ENCODE measurements at regions not wholly inside any gene's neighbourhood (a gene's known extent, or its start where the extent isn't known, plus 50 kb on each side); places are given as distances from the start of the nearest gene placed in this dataset.
"Not testable (repeated sequence)": the region's sequence is repeated elsewhere in the genome, so short reads cannot be mapped to it uniquely, and the experiment has no call there.

GRCh38 chr6:155887421-155887820 lies 431.8 kb upstream of the NOX3 start:
- H3K9me3 ChIP-seq (replicated peaks) = no peaks in the 10 kb centered on the region
- no peaks in the 10 kb centered on the region for H3K36me3 ChIP-seq
- H3K27ac ChIP-seq = peak overlapping the region; percentile 70
- no peak overlapping the region for H3K4me3 ChIP-seq
- H3K27me3 ChIP-seq (replicated peaks) = no peaks in the 10 kb centered on the region
- DNase-seq (ENCODE audit: low read depth in 1 of 2, low spot score in 2 of 2) = no peak
- H3K4me1 ChIP-seq (replicated peaks) = peaks cover 53% of the 10 kb centered on the region

GRCh38 chr6:155883741-155884140 lies 428.1 kb upstream of the NOX3 start:
- Histone ChIP-seq H3K27ac (peak overlapping the region; percentile 42), H3K27me3 (replicated peaks) (no peaks in the 10 kb centered on the region)
- peak; percentile 50 to 82 for DNase-seq (ENCODE audit: low read depth in 1 of 2, low spot score in 2 of 2)

GRCh38 chr6:155883334-155883731 lies 427.7 kb upstream of the NOX3 start:
- DNase-seq (ENCODE audit: low read depth in 1 of 2, low spot score in 2 of 2) = no peak
- H3K9me3 ChIP-seq (replicated peaks) = no peaks in the 10 kb centered on the region
- H3K36me3 ChIP-seq = no peaks in the 10 kb centered on the region
- no peak overlapping the region for H3K4me3 ChIP-seq
- peak overlapping the region; percentile 42 for H3K27ac ChIP-seq
- H3K27me3 ChIP-seq (replicated peaks) = no peaks in the 10 kb centered on the region
- peaks cover 57% of the 10 kb centered on the region for H3K4me1 ChIP-seq (replicated peaks)

More at GRCh38 chr6:155883741-155884140, 428.1 kb upstream of the NOX3 start:
- no peaks in the 10 kb centered on the region for H3K36me3 ChIP-seq
- H3K4me1 ChIP-seq (replicated peaks) = peaks cover 61% of the 10 kb centered on the region
- H3K4me3 ChIP-seq = no peak overlapping the region
- H3K9me3 ChIP-seq (replicated peaks) = no peaks in the 10 kb centered on the region

GRCh38 chr6:155882527-155883333 lies 427.1 kb upstream of the NOX3 start:
- Histone ChIP-seq H3K27ac (peak overlapping the region; percentile 42), H3K27me3 (replicated peaks) (no peaks in the 10 kb centered on the region), H3K4me3 (no peak overlapping the region), H3K9me3 (replicated peaks) (no peaks in the 10 kb centered on the region), H3K4me1 (replicated peaks) (peaks cover 51% of the 10 kb centered on the region), H3K36me3 (no peaks in the 10 kb centered on the region)
- peak in 1 of 2 experiments; percentile 20 for DNase-seq (ENCODE audit: low read depth in 1 of 2, low spot score in 2 of 2)

- no peaks in the 10 kb centered on the region for H3K27me3 ChIP-seq (replicated peaks)
- H3K27ac ChIP-seq = no peak overlapping the region
- no peaks in the 10 kb centered on the region for H3K36me3 ChIP-seq
- no peak for DNase-seq (ENCODE audit: low read depth in 1 of 2, low spot score in 2 of 2)
- H3K9me3 ChIP-seq (replicated peaks) = no peaks in the 10 kb centered on the region
- H3K4me1 ChIP-seq (replicated peaks) = peaks cover 45% of the 10 kb centered on the region
- no peak overlapping the region for H3K4me3 ChIP-seq
Measured at GRCh38 chr6:155881826-155882526, 426.3 kb upstream of the NOX3 start.

GRCh38 chr6:155880900-155881299 lies 425.3 kb upstream of the NOX3 start:
- H3K36me3 ChIP-seq = no peaks in the 10 kb centered on the region
- peak; percentile 48 to 54 for DNase-seq (ENCODE audit: low read depth in 1 of 2, low spot score in 2 of 2)
- H3K9me3 ChIP-seq (replicated peaks) = no peaks in the 10 kb centered on the region
- H3K27me3 ChIP-seq (replicated peaks) = no peaks in the 10 kb centered on the region
- peaks cover 45% of the 10 kb centered on the region for H3K4me1 ChIP-seq (replicated peaks)
- H3K4me3 ChIP-seq = no peak overlapping the region
- peak overlapping the region; percentile 14; the same call in 1 of the 2 replicates for H3K27ac ChIP-seq

- no peaks in the 10 kb centered on the region for H3K36me3 ChIP-seq
- no peaks in the 10 kb centered on the region for H3K9me3 ChIP-seq (replicated peaks)
- no peaks in the 10 kb centered on the region for H3K27me3 ChIP-seq (replicated peaks)
- no peaks in the 10 kb centered on the region; the same call in 1 of the 2 replicates for H3K4me1 ChIP-seq (replicated peaks)
- H3K27ac ChIP-seq = no peak overlapping the region
- DNase-seq (ENCODE audit: low read depth in 1 of 2, low spot score in 2 of 2) = no peak
- no peak overlapping the region for H3K4me3 ChIP-seq
Measured at GRCh38 chr6:155872961-155873360, 417.3 kb upstream of the NOX3 start.

- no peaks in the 10 kb centered on the region for H3K27me3 ChIP-seq (replicated peaks)
- H3K4me3 ChIP-seq = no peak overlapping the region
- H3K4me1 ChIP-seq (replicated peaks) = no peaks in the 10 kb centered on the region
- no peaks in the 10 kb centered on the region for H3K9me3 ChIP-seq (replicated peaks)
- H3K36me3 ChIP-seq = no peaks in the 10 kb centered on the region
- H3K27ac ChIP-seq = no peak overlapping the region
- no peak for DNase-seq (ENCODE audit: low read depth in 1 of 2, low spot score in 2 of 2)
Measured at GRCh38 chr6:155867682-155868081, 412.0 kb upstream of the NOX3 start.

- DNase-seq (ENCODE audit: low read depth in 1 of 2, low spot score in 2 of 2); H3K36me3 ChIP-seq; H3K9me3 ChIP-seq (replicated peaks); H3K27me3 ChIP-seq (replicated peaks); H3K4me1 ChIP-seq (replicated peaks); H3K27ac ChIP-seq; H3K4me3 ChIP-seq: not testable (repeated sequence)
Measured at GRCh38 chr6:155866676-155867390, 411.2 kb upstream of the NOX3 start.

GRCh38 chr6:155861821-155862220 lies 406.2 kb upstream of the NOX3 start:
- Histone ChIP-seq H3K4me3 (no peak overlapping the region), H3K27ac (no peak overlapping the region), H3K4me1 (replicated peaks) (no peaks in the 10 kb centered on the region), H3K27me3 (replicated peaks) (no peaks in the 10 kb centered on the region), H3K9me3 (replicated peaks) (0 out of 2 replicates have a peak, but pooled peaks cover 2% of the 10 kb centered on the region), H3K36me3 (no peaks in the 10 kb centered on the region)
- DNase-seq (ENCODE audit: low read depth in 1 of 2, low spot score in 2 of 2) = no peak

GRCh38 chr6:155858906-155859305 lies 403.3 kb upstream of the NOX3 start:
- H3K9me3 ChIP-seq (replicated peaks); H3K4me1 ChIP-seq (replicated peaks); H3K27me3 ChIP-seq (replicated peaks); H3K36me3 ChIP-seq; H3K27ac ChIP-seq; H3K4me3 ChIP-seq; DNase-seq (ENCODE audit: low read depth in 1 of 2, low spot score in 2 of 2): not testable (repeated sequence)

GRCh38 chr6:155854787-155855186 lies 399.1 kb upstream of the NOX3 start:
- no peaks in the 10 kb centered on the region for H3K27me3 ChIP-seq (replicated peaks)
- DNase-seq (ENCODE audit: low read depth in 1 of 2, low spot score in 2 of 2) = no peak
- peaks cover 6% of the 10 kb centered on the region; the same call in 1 of the 2 replicates for H3K4me1 ChIP-seq (replicated peaks)
- H3K9me3 ChIP-seq (replicated peaks) = no peaks in the 10 kb centered on the region
- no peaks in the 10 kb centered on the region for H3K36me3 ChIP-seq
- no peak overlapping the region for H3K27ac ChIP-seq
- no peak overlapping the region for H3K4me3 ChIP-seq

GRCh38 chr6:155853011-155853410 lies 397.4 kb upstream of the NOX3 start:
- DNase-seq (ENCODE audit: low read depth in 1 of 2, low spot score in 2 of 2) = no peak
- H3K4me3 ChIP-seq = no peak overlapping the region
- H3K36me3 ChIP-seq = no peaks in the 10 kb centered on the region
- peaks cover 6% of the 10 kb centered on the region; the same call in 1 of the 2 replicates for H3K4me1 ChIP-seq (replicated peaks)
- no peaks in the 10 kb centered on the region for H3K9me3 ChIP-seq (replicated peaks)
- no peaks in the 10 kb centered on the region for H3K27me3 ChIP-seq (replicated peaks)
- no peak overlapping the region for H3K27ac ChIP-seq

All from SJSA1 (cell line).